Ramos (cell line): ENCODE measurements at regions not wholly inside any gene's neighbourhood (a gene's known extent, or its start where the extent isn't known, plus 50 kb on each side); places are given as distances from the start of the nearest gene placed in this dataset.
"Not testable (repeated sequence)": the region's sequence is repeated elsewhere in the genome, so short reads cannot be mapped to it uniquely, and the experiment has no call there.

Experiments
- in situ Hi-C: fragments of 300-500 bp; cut with MboI; formaldehyde crosslinking; loops from one replicate; pipeline ENCODE4 v1.14.3; 2022; ENCODE audit warnings: low sequenced_read_pairs; ENCODE audit not compliant: unreplicated experiment

GRCh38 chr3:176046703-176047102 is 1150.6 kb downstream of the TBL1XR1 start:
- in situ Hi-C loops, result no loop called here

DNA sequence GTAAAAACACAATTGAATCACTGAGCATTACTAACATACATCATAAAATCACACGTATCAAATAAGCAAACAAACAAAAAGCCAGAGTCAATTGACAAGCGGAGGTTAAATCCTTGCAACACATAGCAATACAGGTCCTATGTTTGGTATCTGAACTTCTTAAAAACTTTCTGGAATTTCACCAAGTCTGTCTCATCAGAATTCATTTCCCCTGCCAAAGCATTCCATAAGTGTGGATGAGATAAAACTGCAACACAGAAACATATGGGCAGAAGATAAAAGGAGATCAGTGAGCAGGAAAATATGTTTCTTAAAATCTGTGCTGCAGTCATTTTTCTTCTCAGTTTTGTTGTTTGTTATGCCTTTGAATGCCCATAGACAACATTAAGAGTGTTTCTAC is 1155.5 kb downstream of the TBL1XR1 start:
- in situ Hi-C loops, result no loop called here

GRCh38 chr3:176041185-176041584 is 1156.1 kb downstream of the TBL1XR1 start:
- in situ Hi-C loops, result no loop called here

- in situ Hi-C loops, result no loop called here
Observed at GRCh38 chr3:176037636-176038035, 1159.6 kb downstream of the TBL1XR1 start.

DNA sequence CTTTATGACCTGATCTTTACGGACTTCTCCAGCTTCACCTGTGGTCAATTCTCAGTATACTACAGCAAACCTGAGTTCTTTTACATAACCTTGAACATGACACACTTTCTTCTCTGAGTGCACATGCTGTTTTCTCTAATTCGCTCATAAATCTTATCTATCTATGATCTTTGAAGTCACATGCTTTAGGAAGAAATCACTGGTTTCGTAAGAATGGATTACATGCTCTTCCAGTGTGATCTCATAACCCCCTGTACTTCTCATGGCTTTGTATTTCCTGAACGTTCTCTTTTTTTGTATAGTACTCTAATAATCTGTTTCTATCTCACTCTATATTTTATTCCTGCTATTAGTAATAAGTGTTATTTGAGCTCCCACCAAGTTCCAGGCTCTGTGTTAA is 1165.2 kb downstream of the TBL1XR1 start:
- in situ Hi-C loops, result no loop called here

GRCh38 chr3:176016203-176016602 is 1157.1 kb downstream of the NAALADL2 start:
- in situ Hi-C loops, result not testable (repeated sequence)

GRCh38 chr3:176015228-176015627 is 1156.1 kb downstream of the NAALADL2 start:
- in situ Hi-C loops, result not testable (repeated sequence)

GRCh38 chr3:176009256-176009655 is 1150.1 kb downstream of the NAALADL2 start:
- in situ Hi-C loops, result no loop called here

GRCh38 chr3:176005564-176005963 is 1146.4 kb downstream of the NAALADL2 start:
- in situ Hi-C loops, result no loop called here

GRCh38 chr3:175989161-175989560 is 1130.0 kb downstream of the NAALADL2 start:
- in situ Hi-C loops, result no loop called here

DNA sequence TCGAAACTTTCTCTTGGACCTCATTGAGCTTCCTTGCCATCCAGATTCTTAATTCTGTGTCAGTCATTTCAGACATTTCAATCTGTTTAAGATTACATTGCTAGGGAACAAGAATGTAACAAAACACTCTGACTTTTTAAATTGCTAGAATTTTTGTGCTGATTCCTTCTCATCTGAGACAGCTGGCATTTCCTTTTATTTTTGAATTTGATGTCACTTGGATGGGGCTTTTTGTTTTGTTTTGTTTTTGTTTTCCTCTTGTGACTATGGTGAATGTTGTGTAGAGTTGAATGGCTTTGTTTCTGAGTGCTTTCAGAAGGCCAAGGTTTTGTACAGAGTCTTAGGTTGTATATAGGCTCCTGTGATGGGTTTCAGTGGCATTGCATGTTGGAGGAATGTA is 1129.3 kb downstream of the NAALADL2 start:
- in situ Hi-C loops, result no loop called here

DNA sequence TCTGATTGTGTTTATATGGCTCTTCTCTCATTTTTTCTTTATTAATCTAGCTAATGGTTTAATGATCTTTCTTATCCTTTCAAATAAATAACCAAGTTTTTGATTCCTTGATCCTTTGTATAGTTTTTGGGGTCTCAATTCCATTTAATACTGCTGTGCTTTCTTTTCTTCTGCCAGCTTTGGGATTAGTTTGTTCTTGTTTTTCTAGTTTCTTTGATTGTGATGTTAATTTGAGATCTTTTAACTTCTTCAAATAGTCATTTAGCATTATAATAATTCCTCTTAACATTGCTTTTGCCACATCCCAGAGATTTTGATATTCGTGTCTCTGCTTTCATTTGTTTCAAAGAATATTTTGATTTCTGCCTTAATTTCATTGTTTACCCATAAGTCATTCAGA is 1126.6 kb downstream of the NAALADL2 start:
- in situ Hi-C loops, result no loop called here

GRCh38 chr3:175983379-175983778 is 1124.2 kb downstream of the NAALADL2 start:
- in situ Hi-C loops, result no loop called here

GRCh38 chr3:175980486-175981090 is 1121.5 kb downstream of the NAALADL2 start:
- in situ Hi-C loops, result no loop called here

GRCh38 chr3:175977968-175978752 is 1119.0 kb downstream of the NAALADL2 start:
- in situ Hi-C loops, result no loop called here

GRCh38 chr3:175969456-175969855 is 1110.3 kb downstream of the NAALADL2 start:
- in situ Hi-C loops, result no loop called here

- in situ Hi-C loops, result no loop called here
Observed at GRCh38 chr3:175965036-175965435, 1105.9 kb downstream of the NAALADL2 start.

DNA sequence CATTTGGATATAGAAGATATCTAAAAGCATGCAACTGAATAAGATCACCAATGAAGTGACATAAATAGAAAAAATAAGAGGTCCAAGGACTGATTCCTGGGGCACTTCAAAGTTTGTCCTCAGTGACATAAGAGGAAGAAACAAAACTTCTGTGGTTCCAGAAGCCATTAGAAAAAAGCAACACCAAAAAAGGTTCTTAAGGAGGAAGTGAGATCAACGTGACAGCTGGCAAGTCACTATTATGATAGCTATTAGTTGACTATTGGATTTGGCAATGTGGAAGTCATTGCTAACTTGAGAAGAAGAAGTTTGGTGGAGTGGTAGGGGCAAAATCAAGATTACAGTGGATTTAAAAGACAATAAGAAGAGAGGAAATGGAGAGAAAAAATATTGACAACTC is 1098.3 kb downstream of the NAALADL2 start:
- in situ Hi-C loops, result no loop called here

DNA sequence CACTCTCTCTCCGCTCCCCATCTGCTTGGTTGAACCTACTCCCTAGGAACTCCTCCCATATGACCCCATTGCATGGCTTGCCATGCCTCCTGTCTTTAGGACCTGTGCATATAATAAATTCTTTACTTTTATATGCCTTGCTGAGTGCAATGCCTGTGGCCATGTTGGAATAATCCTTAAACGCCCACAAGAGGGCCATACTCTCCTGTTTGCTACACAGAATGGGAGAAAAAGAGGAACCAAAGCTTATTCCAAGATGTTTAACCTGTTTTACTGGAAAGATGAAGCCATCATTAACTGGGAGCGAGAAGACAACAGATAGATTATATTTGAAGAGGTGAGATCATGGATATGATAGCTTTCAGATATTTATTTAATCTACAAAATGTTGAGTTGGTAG is 1097.8 kb downstream of the NAALADL2 start:
- in situ Hi-C loops, result no loop called here

DNA sequence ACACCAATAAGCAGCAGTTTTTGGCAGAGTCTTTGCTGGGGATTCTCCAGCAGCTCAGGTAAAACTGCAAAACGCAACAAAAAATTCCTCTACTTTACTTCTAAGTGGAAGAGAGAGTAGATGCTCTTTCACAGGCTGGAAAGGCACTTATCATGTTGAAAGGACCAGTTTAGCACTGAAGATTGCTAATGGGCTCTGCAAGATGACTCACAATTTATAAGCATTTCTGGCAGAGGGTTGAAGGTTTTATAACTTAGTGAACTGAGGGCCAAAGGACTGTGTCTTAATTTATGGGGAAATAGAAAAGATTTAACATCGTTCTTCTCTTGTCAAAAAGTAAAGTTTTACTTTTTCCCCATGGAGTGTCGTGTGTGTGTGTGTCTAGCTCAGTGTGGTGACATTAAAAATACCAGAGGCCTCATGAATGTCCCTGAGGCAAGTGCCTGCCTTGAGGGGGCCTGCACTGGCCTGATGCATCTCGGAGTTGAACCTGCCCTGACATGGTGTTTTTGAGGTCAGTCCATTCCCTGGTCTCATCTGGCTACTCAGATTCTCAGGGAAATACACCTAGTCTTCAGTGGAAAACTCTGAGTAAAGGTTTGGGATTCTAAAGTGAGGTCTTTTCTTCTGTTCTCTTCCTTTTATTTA is 1092.0 kb downstream of the NAALADL2 start:
- in situ Hi-C loops, result no loop called here

- in situ Hi-C loops, result no loop called here
Observed at GRCh38 chr3:175948041-175948440, 1088.9 kb downstream of the NAALADL2 start.
